Esophagus muscularis mucosa (tissue), 3 donors: ENCODE measurements at regions not wholly inside any gene's neighbourhood (a gene's known extent, or its start where the extent isn't known, plus 50 kb on each side); places are given as distances from the start of the nearest gene placed in this dataset.

Experiments used
- POLR2A ChIP-seq: fragments of 450-650 bp; IDR thresholded peaks from one replicate; pipeline ENCODE4 v1.6.1; 2017; ENCODE audit warnings: antibody characterized with exemption, moderate library complexity, mild to moderate bottlenecking, low read depth
- POLR2AphosphoS5 ChIP-seq, 2 donors: sonication (generic); formaldehyde crosslinking; IDR thresholded peaks; one replicate each; pipeline ENCODE4 v1.6.1; 2017; ENCODE audit warnings: antibody characterized with exemption in 2 of 2
- TF ChIP-seq, protein P1 (sequence below), 3 experiments: fragments of 200-600 bp in 2 of 3; fragments of 450-650 bp in 1 of 3; sonication (generic) in 2 of 3; IDR thresholded peaks; one replicate each; pipeline ENCODE4 v1.5.1; 2017 to 2019; ENCODE audit warnings: antibody characterized with exemption in 3 of 3, mild to moderate bottlenecking in 2 of 3, moderate library complexity in 1 of 3

DNA sequence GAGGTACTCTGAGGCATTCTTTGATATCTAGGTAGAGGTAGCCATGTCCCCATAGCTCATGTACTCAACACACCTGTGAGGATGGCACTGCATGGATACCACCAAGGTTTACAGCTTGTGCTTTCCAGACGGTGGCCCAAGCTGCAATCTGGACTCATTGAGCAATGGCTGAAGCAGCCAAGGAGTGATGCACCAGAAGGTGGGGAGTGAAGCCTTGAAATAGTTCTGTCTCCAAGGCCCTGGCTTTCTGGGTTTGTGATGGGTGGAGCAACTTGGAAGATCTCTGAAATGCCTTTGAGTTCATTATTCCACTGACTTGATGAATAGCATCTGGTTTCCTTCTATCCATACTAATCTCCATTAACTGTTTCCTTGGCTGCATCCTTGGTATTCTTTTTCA, 290.0 kb upstream of the NOVA1 start:
- TF ChIP-seq, protein P1, sequence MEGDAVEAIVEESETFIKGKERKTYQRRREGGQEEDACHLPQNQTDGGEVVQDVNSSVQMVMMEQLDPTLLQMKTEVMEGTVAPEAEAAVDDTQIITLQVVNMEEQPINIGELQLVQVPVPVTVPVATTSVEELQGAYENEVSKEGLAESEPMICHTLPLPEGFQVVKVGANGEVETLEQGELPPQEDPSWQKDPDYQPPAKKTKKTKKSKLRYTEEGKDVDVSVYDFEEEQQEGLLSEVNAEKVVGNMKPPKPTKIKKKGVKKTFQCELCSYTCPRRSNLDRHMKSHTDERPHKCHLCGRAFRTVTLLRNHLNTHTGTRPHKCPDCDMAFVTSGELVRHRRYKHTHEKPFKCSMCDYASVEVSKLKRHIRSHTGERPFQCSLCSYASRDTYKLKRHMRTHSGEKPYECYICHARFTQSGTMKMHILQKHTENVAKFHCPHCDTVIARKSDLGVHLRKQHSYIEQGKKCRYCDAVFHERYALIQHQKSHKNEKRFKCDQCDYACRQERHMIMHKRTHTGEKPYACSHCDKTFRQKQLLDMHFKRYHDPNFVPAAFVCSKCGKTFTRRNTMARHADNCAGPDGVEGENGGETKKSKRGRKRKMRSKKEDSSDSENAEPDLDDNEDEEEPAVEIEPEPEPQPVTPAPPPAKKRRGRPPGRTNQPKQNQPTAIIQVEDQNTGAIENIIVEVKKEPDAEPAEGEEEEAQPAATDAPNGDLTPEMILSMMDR (IDR thresholded peaks at IDR 0.05): no peak
- TF ChIP-seq POLR2AphosphoS5 (IDR thresholded peaks at IDR 0.05): peak; percentile 25 to 32
- TF ChIP-seq POLR2A: no peak
